Tibial artery (tissue), 4 donors: ENCODE measurements at regions not wholly inside any gene's neighbourhood (a gene's known extent, or its start where the extent isn't known, plus 50 kb on each side); places are given as distances from the start of the nearest gene placed in this dataset.

Experiments
- DNase-seq, 2 donors: peaks; one replicate each; pipeline ENCODE4 v3.0.0-alpha.2; 2019
- H3K27ac ChIP-seq, 2 donors: fragments of 200-600 bp; sonication (generic) in 1 of 2; 1 replicate in 1 of 2; 2 replicates in 1 of 2; pipeline ENCODE4 v1.5.1; 2018 to 2019; ENCODE audit warnings: mild to moderate bottlenecking in 1 of 2
- H3K27me3 ChIP-seq, 2 donors: fragments of 200-600 bp; sonication (generic) in 1 of 2; one replicate each; pipeline versions ENCODE4 v1.5.1 to v1.6.0; 2016 to 2019
- H3K36me3 ChIP-seq, 3 donors: fragments of 200-600 bp; sonication (generic) in 2 of 3; one replicate each; pipeline ENCODE4 v1.5.1; 2016 to 2019; ENCODE audit warnings: mild to moderate bottlenecking in 2 of 3
- H3K4me1 ChIP-seq, 4 donors: fragments of 200-600 bp; sonication (generic) in 2 of 4; 1 replicate in 3 of 4; 2 replicates in 1 of 4; pipeline ENCODE4 v1.5.1; 2016 to 2019
- H3K4me3 ChIP-seq, 2 donors: fragments of 200-600 bp; sonication (generic) in 1 of 2; 1 replicate in 1 of 2; 2 replicates in 1 of 2; pipeline ENCODE4 v1.5.1; 2018 to 2019; ENCODE audit warnings: mild to moderate bottlenecking in 2 of 2
- H3K9me3 ChIP-seq, 3 donors: fragments of 200-600 bp; sonication (generic) in 1 of 3; one replicate each; pipeline ENCODE4 v1.5.1; 2016 to 2019
- CTCF ChIP-seq, 2 experiments: fragments of 200-600 bp in 1 of 2; fragments of 450-650 bp in 1 of 2; IDR thresholded peaks; one replicate each; pipeline ENCODE4 v1.5.1; 2017 to 2019; ENCODE audit warnings: antibody characterized with exemption in 2 of 2, mild to moderate bottlenecking in 1 of 2, moderate library complexity in 1 of 2
- intact Hi-C: fragments of 100-400 bp; cut with DNase I; formaldehyde crosslinking; loops from one replicate; pipeline ENCODE4 v1.15.0; 2023; ENCODE audit warnings: low total_unique reads

- H3K27ac ChIP-seq = no peak overlapping the region
- no peak for TF ChIP-seq CTCF (IDR thresholded peaks at IDR 0.05)
- intact Hi-C loops = no loop called here
- peak overlapping the region in 1 of 2 donors; percentile 8 for H3K4me3 ChIP-seq
- H3K9me3 ChIP-seq = no peaks in the 10 kb centered on the region
- no peaks in the 10 kb centered on the region for H3K4me1 ChIP-seq
- no peaks in the 10 kb centered on the region for H3K36me3 ChIP-seq
- no peak for DNase-seq
- no peaks in the 10 kb centered on the region for H3K27me3 ChIP-seq
Measured at GRCh38 chr2:217065012-217065290, 205.1 kb upstream of the TNP1 start.

- H3K9me3 ChIP-seq = no peaks in the 10 kb centered on the region
- no peaks in the 10 kb centered on the region for H3K4me1 ChIP-seq
- no peak for TF ChIP-seq CTCF (IDR thresholded peaks at IDR 0.05)
- H3K4me3 ChIP-seq = peak overlapping the region in 1 of 2 donors; percentile 8
- DNase-seq = no peak
- H3K27ac ChIP-seq = no peak overlapping the region
- intact Hi-C loops = no loop called here
- no peaks in the 10 kb centered on the region for H3K27me3 ChIP-seq
- H3K36me3 ChIP-seq = no peaks in the 10 kb centered on the region
Measured at GRCh38 chr2:217064234-217065011, 204.6 kb upstream of the TNP1 start.

GRCh38 chr2:217063238-217063755, 203.4 kb upstream of the TNP1 start:
- no peak for TF ChIP-seq CTCF (IDR thresholded peaks at IDR 0.05)
- Histone ChIP-seq H3K4me3 (no peak overlapping the region), H3K27me3 (no peaks in the 10 kb centered on the region), H3K36me3 (no peaks in the 10 kb centered on the region), H3K27ac (no peak overlapping the region), H3K4me1 (no peaks in the 10 kb centered on the region), H3K9me3 (no peaks in the 10 kb centered on the region)
- intact Hi-C loops = no loop called here
- no peak for DNase-seq

DNA sequence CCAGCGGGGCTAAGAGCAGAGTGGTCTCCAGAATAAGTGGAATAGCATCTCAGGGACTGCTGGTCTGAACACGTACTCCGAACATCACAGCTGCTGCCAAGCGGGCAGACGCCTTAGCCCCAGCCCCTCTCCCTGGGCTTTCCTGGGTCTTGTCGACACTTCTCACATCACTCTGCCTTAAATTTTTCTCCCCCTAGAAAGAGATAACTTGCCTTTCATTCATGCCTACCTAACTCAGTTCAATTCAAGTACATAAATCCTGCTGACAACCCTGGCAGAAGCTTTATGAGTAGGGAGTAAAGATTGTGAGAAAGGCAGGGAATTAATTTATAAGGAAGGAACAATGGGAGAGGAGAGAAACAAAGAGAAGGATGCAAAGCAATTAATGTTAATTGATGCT, 202.9 kb upstream of the TNP1 start:
- intact Hi-C loops = no loop called here
- no peak for TF ChIP-seq CTCF (IDR thresholded peaks at IDR 0.05)

GRCh38 chr2:217061916-217062505, 202.1 kb upstream of the TNP1 start:
- no peak for DNase-seq
- H3K4me1 ChIP-seq = no peaks in the 10 kb centered on the region
- no peak overlapping the region for H3K4me3 ChIP-seq
- TF ChIP-seq CTCF (IDR thresholded peaks at IDR 0.05) = no peak
- H3K9me3 ChIP-seq = no peaks in the 10 kb centered on the region
- no peaks in the 10 kb centered on the region for H3K36me3 ChIP-seq
- H3K27me3 ChIP-seq = no peaks in the 10 kb centered on the region
- intact Hi-C loops = no loop called here
- no peak overlapping the region for H3K27ac ChIP-seq

More for the DNA sequence above, 202.9 kb upstream of the TNP1 start:
- Histone ChIP-seq H3K36me3 (no peaks in the 10 kb centered on the region), H3K27me3 (no peaks in the 10 kb centered on the region), H3K9me3 (no peaks in the 10 kb centered on the region), H3K4me1 (no peaks in the 10 kb centered on the region), H3K27ac (no peak overlapping the region), H3K4me3 (no peak overlapping the region)
- DNase-seq = no peak
